Mesothelial cell of epicardium (in vitro differentiated cells): ENCODE measurements at regions not wholly inside any gene's neighbourhood (a gene's known extent, or its start where the extent isn't known, plus 50 kb on each side); places are given as distances from the start of the nearest gene placed in this dataset.

Source experiments
- DNase-seq, 2 experiments: peaks; one replicate each; pipeline ENCODE4 v3.0.0; 2021; ENCODE audit warnings: low spot score in 2 of 2; ENCODE audit not compliant: unreplicated experiment in 2 of 2
- H3K27ac Mint-ChIP-seq: 2 replicates; pipeline ENCODE4 v1.8.0; 2021; ENCODE audit warnings: mixed read lengths
- H3K27me3 Mint-ChIP-seq: 2 replicates; pipeline ENCODE4 v1.8.0; 2021; ENCODE audit warnings: low read depth, mixed read lengths
- H3K36me3 Mint-ChIP-seq: 2 replicates; pipeline ENCODE4 v1.8.0; 2021; ENCODE audit warnings: mixed read lengths
- H3K4me1 Mint-ChIP-seq: 2 replicates; pipeline ENCODE4 v1.8.0; 2021; ENCODE audit warnings: mixed read lengths
- H3K4me3 Mint-ChIP-seq: 2 replicates; pipeline ENCODE4 v1.8.0; 2021; ENCODE audit warnings: mild to moderate bottlenecking, moderate library complexity, mixed read lengths
- H3K9me3 Mint-ChIP-seq: 2 replicates; pipeline ENCODE4 v1.8.0; 2021; ENCODE audit warnings: mixed read lengths
- CTCF ChIP-seq: fragments of 200-600 bp; sonication (generic); IDR thresholded peaks from one replicate; pipeline ENCODE4 v1.5.0; 2021; ENCODE audit warnings: antibody characterized with exemption; ENCODE audit not compliant: unreplicated experiment

- H3K27ac Mint-ChIP-seq: no peak overlapping the region
- H3K27me3 Mint-ChIP-seq: no peaks in the 10 kb centered on the region
- H3K9me3 Mint-ChIP-seq: peaks cover 12% of the 10 kb centered on the region
- DNase-seq: no peak
- H3K36me3 Mint-ChIP-seq: no peaks in the 10 kb centered on the region
- no peak overlapping the region for H3K4me3 Mint-ChIP-seq
- H3K4me1 Mint-ChIP-seq: peaks cover 5% of the 10 kb centered on the region
- TF ChIP-seq CTCF: peak; percentile 26
Observed at GRCh38 chr9:22307013-22307711, 139.5 kb upstream of the DMRTA1 start.

- no peak for DNase-seq
- TF ChIP-seq CTCF: no peak
- Mint-ChIP-seq H3K4me3 (no peak overlapping the region), H3K27ac (no peak overlapping the region), H3K4me1 (peaks cover 5% of the 10 kb centered on the region), H3K36me3 (no peaks in the 10 kb centered on the region), H3K9me3 (peaks cover 12% of the 10 kb centered on the region), H3K27me3 (no peaks in the 10 kb centered on the region)
Observed at GRCh38 chr9:22308177-22308576, 138.4 kb upstream of the DMRTA1 start.

- peaks cover 6% of the 10 kb centered on the region for H3K36me3 Mint-ChIP-seq
- DNase-seq: no peak
- H3K9me3 Mint-ChIP-seq: peaks cover 25% of the 10 kb centered on the region
- no peak overlapping the region for H3K4me3 Mint-ChIP-seq
- no peak for TF ChIP-seq CTCF
- no peak overlapping the region for H3K27ac Mint-ChIP-seq
- H3K27me3 Mint-ChIP-seq: no peaks in the 10 kb centered on the region
- H3K4me1 Mint-ChIP-seq: no peaks in the 10 kb centered on the region
Observed at GRCh38 chr9:22316645-22317044, 130.0 kb upstream of the DMRTA1 start.

- H3K27ac Mint-ChIP-seq: no peak overlapping the region
- no peaks in the 10 kb centered on the region for H3K36me3 Mint-ChIP-seq
- no peaks in the 10 kb centered on the region for H3K9me3 Mint-ChIP-seq
- TF ChIP-seq CTCF: no peak
- H3K4me1 Mint-ChIP-seq: no peaks in the 10 kb centered on the region
- H3K27me3 Mint-ChIP-seq: no peaks in the 10 kb centered on the region
- H3K4me3 Mint-ChIP-seq: no peak overlapping the region
- no peak for DNase-seq
Observed at GRCh38 chr9:22331533-22331932, 115.1 kb upstream of the DMRTA1 start.

- no peak overlapping the region for H3K4me3 Mint-ChIP-seq
- TF ChIP-seq CTCF: no peak
- no peak overlapping the region for H3K27ac Mint-ChIP-seq
- no peak for DNase-seq
- no peaks in the 10 kb centered on the region for H3K36me3 Mint-ChIP-seq
- H3K27me3 Mint-ChIP-seq: no peaks in the 10 kb centered on the region
- H3K9me3 Mint-ChIP-seq: no peaks in the 10 kb centered on the region
- no peaks in the 10 kb centered on the region for H3K4me1 Mint-ChIP-seq
Observed at GRCh38 chr9:22332202-22332601, 114.4 kb upstream of the DMRTA1 start.

DNA sequence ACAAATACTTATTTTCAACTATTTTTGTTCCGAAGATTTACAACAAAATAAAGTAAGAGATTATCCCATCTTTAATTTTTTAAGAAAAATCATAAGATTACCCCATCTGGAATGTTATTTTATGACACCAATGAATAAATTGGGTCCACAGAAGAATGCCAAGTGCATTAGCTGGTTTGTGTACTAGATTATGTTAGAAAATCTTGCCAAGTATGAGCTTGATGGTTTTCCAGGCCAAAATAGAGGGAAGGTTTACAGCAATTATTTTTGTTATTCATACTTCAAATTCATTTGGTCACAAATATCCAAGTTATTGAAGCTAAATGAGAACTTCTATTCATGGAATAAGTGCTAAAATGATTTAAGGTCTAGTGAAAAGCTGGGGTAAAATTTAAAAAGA lies 109.4 kb upstream of the DMRTA1 start:
- H3K27me3 Mint-ChIP-seq: no peaks in the 10 kb centered on the region
- DNase-seq: no peak
- peaks cover under 1% of the 10 kb centered on the region for H3K4me1 Mint-ChIP-seq
- H3K9me3 Mint-ChIP-seq: no peaks in the 10 kb centered on the region
- H3K4me3 Mint-ChIP-seq: no peak overlapping the region
- no peak for TF ChIP-seq CTCF
- H3K36me3 Mint-ChIP-seq: no peaks in the 10 kb centered on the region
- no peak overlapping the region for H3K27ac Mint-ChIP-seq
